RWPE2 (cell line): ENCODE measurements at regions not wholly inside any gene's neighbourhood (a gene's known extent, or its start where the extent isn't known, plus 50 kb on each side); places are given as distances from the start of the nearest gene placed in this dataset.

Experiments
- ATAC-seq: fragments of 200-7000 bp; cut with Tn5 transposase; 3 replicates; pipeline ENCODE4 v1.9.1; 2021; ENCODE audit warnings: low read depth
- DNase-seq: peaks from one replicate; pipeline ENCODE4 v3.0.0-alpha.2; 2020; ENCODE audit warnings: low spot score
- H3K27ac ChIP-seq: fragments of 450-650 bp; 2 replicates; pipeline ENCODE4 v1.5.1; 2017; ENCODE audit warnings: mild to moderate bottlenecking; ENCODE audit not compliant: poor library complexity, severe bottlenecking
- H3K27me3 ChIP-seq: fragments of 250-450 bp; sonication (Bioruptor Pico); 2 replicates; pipeline ENCODE4 v1.5.1; 2021; ENCODE audit warnings: mild to moderate bottlenecking, moderate library complexity; ENCODE audit not compliant: insufficient read depth, poor library complexity, severe bottlenecking
- H3K36me3 ChIP-seq: fragments of 250-450 bp; sonication (Bioruptor Pico); 2 replicates; pipeline ENCODE4 v1.5.1; 2020; ENCODE audit warnings: low read depth, mild to moderate bottlenecking, moderate library complexity
- H3K4me1 ChIP-seq: fragments of 250-450 bp; sonication (Bioruptor Pico); 2 replicates; pipeline ENCODE4 v1.5.1; 2021; ENCODE audit warnings: mild to moderate bottlenecking, moderate library complexity; ENCODE audit not compliant: insufficient read depth, poor library complexity, severe bottlenecking
- H3K4me3 ChIP-seq: fragments of 250-450 bp; sonication (Bioruptor Pico); 2 replicates; pipeline ENCODE4 v1.5.1; 2021; ENCODE audit warnings: mild to moderate bottlenecking, moderate library complexity; ENCODE audit not compliant: severe bottlenecking
- H3K9me3 ChIP-seq: fragments of 250-450 bp; sonication (Bioruptor Pico); 2 replicates; pipeline ENCODE4 v1.5.1; 2021; ENCODE audit warnings: mild to moderate bottlenecking, moderate library complexity; ENCODE audit not compliant: severe bottlenecking
- CTCF ChIP-seq: fragments of 450-650 bp; IDR thresholded peaks from one replicate; pipeline ENCODE4 v1.5.1; 2017; ENCODE audit warnings: mild to moderate bottlenecking, moderate library complexity; ENCODE audit not compliant: poor library complexity, severe bottlenecking

DNA sequence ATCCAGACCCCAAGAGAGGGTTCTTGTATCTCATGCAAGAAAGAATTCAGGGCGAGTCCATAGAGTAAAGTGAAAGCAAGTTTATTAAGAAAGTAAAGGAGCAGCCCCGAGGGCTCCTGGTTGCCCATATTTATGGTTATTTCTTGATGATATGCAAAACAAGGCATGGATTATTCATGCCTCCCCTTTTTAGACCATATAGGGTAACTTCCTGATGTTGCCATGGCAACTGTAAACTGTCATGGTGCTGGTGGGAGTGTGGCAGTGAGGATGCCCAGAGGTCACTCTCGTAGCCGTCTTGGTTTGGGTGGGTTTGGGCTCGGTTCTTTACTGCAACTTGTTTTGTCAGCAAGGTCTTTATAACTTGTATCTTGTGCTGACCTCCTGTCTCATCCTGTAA, 750.2 kb upstream of the FANCL start:
- no peak for ATAC-seq
- DNase-seq, result no peak

DNA sequence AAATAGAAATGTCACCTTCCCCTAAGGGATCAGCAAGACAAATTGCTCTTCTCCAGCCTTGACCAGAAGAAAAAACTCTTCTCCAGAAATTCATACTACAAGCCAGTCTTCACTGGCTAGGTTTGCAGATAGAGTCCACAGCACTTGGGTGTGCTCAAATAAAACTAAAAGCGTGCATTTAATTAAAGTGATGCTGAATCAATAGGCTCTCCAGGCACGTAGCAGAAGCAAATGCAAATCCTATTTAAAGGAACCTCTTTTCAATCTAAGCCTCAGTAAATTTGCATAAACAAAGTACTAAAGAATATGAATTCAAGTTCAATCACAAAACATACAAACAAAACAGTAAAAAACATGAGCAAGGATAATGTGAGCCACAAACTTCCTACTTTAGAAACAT, 744.4 kb upstream of the FANCL start:
- Histone ChIP-seq H3K4me3 (no peak overlapping the region), H3K27ac (no peak overlapping the region), H3K9me3 (no peaks in the 10 kb centered on the region), H3K36me3 (no peaks in the 10 kb centered on the region), H3K27me3 (peaks cover 4% of the 10 kb centered on the region), H3K4me1 (no peaks in the 10 kb centered on the region)
- TF ChIP-seq CTCF, result no peak
- ATAC-seq (no peak), DNase-seq (no peak)

More for the DNA sequence above, 750.2 kb upstream of the FANCL start:
- Histone ChIP-seq H3K4me1 (no peaks in the 10 kb centered on the region), H3K27ac (no peak overlapping the region), H3K27me3 (peaks cover 4% of the 10 kb centered on the region), H3K4me3 (no peak overlapping the region), H3K36me3 (no peaks in the 10 kb centered on the region), H3K9me3 (no peaks in the 10 kb centered on the region)
- no peak for TF ChIP-seq CTCF

DNA sequence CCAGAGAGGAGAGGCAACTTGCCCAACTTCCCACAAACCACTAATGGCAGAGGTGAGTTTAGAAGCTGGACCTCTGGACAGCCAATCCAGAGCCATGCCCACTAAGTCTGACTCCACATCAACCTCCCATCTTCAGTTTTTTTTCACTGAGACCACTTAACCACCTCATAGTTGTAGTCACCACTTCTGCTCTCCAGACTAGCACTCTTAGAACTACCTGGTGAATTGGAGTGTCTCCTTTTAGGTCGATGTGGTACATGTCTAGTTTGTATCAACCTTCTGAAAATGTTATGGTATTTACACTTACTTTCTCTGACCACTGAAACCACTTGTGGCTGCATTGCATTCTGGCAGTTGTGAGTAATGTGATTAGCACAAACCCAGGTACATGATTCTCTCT, 743.6 kb upstream of the FANCL start:
- Histone ChIP-seq H3K4me3 (no peak overlapping the region), H3K27ac (no peak overlapping the region), H3K4me1 (no peaks in the 10 kb centered on the region), H3K9me3 (no peaks in the 10 kb centered on the region), H3K36me3 (no peaks in the 10 kb centered on the region), H3K27me3 (peaks cover 4% of the 10 kb centered on the region)
- ATAC-seq (no peak), DNase-seq (no peak)
- TF ChIP-seq CTCF, result no peak

DNA sequence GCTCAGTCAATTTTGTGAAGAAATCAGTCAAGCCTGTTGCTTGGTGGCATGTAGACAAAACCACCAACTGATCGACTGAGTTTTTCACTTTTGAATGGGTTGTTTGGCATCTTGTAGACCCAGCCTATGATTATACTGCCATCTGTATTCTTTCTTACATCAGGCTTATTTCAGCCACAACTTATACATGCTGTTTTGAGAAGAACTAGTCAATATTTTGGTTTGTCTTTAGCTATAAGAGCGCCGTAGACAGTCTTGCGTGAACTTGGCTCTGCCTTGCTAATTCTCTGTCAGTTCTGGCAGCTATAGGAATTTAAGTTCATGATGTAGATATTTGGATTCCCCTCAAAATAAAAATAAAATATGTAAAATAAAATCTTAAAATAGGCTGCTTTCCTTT, 742.0 kb upstream of the FANCL start:
- no peaks in the 10 kb centered on the region for H3K4me1 ChIP-seq
- no peak overlapping the region for H3K4me3 ChIP-seq
- no peak for TF ChIP-seq CTCF
- DNase-seq, result no peak
- H3K27me3 ChIP-seq, result peaks cover 6% of the 10 kb centered on the region
- H3K9me3 ChIP-seq, result no peaks in the 10 kb centered on the region
- H3K27ac ChIP-seq, result no peak overlapping the region
- H3K36me3 ChIP-seq, result no peaks in the 10 kb centered on the region
- no peak for ATAC-seq

GRCh38 chr2:58981237-58981636, 740.1 kb upstream of the FANCL start:
- no peaks in the 10 kb centered on the region for H3K9me3 ChIP-seq
- H3K27me3 ChIP-seq, result peaks cover 3% of the 10 kb centered on the region
- no peak for TF ChIP-seq CTCF
- H3K4me3 ChIP-seq, result no peak overlapping the region
- DNase-seq (no peak), ATAC-seq (no peak)
- H3K36me3 ChIP-seq, result no peaks in the 10 kb centered on the region
- H3K27ac ChIP-seq, result no peak overlapping the region
- no peaks in the 10 kb centered on the region for H3K4me1 ChIP-seq
